HG03064 (cell line): ENCODE measurements at regions not wholly inside any gene's neighbourhood (a gene's known extent, or its start where the extent isn't known, plus 50 kb on each side); places are given as distances from the start of the nearest gene placed in this dataset.
"Not testable (repeated sequence)": the region's sequence is repeated elsewhere in the genome, so short reads cannot be mapped to it uniquely, and the experiment has no call there.

Experiments used
- ATAC-seq: cut with Tn5 transposase; IDR thresholded peaks from one replicate; pipeline ENCODE4 v1.9.1; 2021; ENCODE audit warnings: low read depth; ENCODE audit not compliant: unreplicated experiment

DNA sequence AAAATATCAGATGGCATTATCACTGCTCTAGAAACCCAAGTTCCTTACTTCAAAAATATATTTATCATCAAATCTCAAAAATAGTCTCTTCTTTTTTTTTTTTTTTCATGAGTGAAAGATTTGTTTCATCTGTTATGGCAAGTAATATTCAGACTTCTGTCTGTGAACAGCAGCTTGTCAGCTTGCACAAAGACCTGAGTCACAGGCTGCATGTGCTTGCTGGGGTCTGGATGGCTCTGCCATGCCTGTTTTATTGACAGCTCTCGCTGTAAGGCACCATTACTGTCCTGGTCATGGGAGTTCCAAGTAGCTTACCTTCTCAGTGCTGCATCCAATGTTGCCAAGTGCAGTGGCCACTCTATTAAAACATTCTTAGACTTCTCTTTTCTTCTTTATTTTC lies 456.4 kb downstream of the GADD45G start:
- no peak for ATAC-seq

GRCh38 chr9:90062982-90063381 lies 458.2 kb downstream of the GADD45G start:
- no peak for ATAC-seq

GRCh38 chr9:90064248-90064647 lies 459.4 kb downstream of the GADD45G start:
- no peak for ATAC-seq

- ATAC-seq = no peak
Measured at GRCh38 chr9:90064971-90065370, 460.2 kb downstream of the GADD45G start.

DNA sequence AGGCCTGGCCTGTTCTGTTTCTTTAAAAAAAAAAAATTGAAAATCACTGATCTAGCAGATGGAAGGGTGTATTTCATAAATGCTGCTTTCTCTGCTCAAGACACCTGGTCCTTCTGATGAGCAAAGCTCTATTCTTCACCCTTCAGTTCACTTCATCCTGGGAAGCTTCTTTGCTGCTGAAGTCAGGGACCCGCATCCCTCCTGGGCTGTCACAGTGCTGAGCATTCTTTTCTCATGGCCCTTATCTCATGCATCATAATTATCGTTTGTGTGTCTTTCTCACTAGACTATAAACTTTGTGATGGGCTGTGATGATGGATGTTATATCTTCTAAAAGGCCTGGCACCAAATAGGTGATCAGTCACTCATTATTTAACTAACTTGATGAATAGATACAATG lies 461.0 kb downstream of the GADD45G start:
- no peak for ATAC-seq

DNA sequence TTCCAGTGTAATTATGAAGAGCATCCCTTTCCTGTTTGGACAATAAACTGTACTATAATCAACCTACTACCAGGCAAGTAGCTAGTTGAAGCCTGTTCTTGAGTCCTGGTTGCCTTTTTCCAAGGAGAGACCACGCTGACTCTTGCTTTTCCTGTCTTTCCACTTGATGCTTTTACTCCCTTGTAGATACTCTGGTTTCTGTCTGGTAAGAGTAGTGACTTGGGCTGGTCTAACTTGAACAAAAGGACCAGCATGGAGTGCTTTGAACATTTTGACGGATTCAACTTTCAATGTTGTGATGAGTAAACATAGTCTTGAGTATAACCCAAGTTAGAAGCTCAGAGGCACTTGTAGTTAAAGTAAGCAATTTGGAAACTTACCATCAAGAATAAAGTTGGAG lies 464.3 kb downstream of the GADD45G start:
- ATAC-seq = no peak

DNA sequence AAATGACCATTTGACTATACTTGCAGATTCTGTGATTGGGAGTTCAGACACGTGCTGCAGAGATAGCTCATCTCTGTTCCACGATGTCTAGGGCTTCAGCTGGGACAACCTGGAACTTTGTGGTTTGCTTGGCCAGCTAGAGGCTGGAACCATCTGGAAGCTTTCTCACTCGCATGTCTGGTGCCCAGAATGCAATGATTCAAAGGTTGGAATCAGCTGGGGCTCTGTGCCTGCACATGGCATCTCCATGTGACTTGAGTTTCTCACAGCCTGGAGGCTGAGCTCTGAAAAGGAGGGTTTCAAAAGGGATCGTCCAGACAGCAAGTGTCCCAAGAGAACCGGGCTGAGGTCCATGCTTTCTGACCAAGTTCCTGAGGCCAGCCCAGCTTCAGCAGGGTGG lies 465.2 kb downstream of the GADD45G start:
- ATAC-seq = no peak

DNA sequence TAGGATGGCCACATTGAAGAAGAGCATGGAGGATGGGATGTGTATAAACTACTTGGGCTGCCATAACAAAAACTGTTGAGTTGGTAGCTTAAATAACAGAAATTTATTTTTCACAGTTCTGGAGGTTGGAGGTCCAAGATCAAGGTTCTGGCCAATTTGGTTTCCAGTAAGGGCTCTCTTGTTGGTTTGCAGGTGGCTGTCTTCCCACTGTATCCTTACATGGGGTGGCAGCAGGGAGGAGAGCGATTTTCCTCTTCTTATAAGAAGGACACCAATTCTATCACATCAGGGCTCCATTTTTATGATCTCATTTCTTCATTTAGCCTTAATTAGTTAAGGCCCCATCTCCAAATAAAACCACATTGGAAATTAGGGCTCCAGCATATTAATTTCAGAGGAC lies 465.7 kb downstream of the GADD45G start:
- ATAC-seq = no peak

- no peak for ATAC-seq
Measured at GRCh38 chr9:90070931-90071660, 466.3 kb downstream of the GADD45G start.

DNA sequence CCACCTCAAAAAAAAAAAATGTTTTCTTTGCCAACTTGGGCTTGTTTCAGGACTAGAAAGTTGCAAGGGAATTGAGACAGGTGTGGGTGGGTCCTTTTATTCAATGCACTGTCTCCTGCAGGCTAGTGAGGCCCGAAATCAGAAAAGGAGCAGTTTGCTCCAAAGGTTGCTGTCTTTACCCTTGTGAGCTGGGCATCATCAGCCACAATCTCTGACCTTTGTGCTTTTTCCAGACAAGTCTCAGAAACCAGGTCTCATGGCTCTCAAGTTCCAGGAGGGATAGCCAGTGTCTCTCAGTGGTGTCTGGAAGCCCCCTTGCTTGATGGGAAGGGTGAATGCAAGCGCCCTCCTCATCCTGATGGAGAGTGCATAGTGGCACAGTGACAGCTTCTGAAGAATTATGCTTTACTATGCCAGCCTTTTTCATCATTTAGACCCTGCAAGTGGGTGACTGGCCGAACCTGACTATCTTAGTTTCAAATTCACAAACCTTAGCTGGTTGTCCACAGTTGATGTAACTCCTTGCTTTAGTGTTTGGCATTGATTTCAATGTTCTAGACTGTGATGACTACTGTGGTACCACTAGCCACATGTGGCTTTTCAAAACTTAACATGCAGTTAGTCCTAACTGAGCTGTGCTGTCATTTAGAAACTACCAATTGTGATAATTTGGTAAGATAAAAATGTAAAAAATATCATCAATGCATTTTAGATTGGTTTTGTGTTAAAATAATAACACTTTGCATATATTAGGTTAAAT lies 468.6 kb downstream of the GADD45G start:
- no peak for ATAC-seq

- no peak for ATAC-seq
Measured at GRCh38 chr9:90074316-90074962, 469.6 kb downstream of the GADD45G start.

DNA sequence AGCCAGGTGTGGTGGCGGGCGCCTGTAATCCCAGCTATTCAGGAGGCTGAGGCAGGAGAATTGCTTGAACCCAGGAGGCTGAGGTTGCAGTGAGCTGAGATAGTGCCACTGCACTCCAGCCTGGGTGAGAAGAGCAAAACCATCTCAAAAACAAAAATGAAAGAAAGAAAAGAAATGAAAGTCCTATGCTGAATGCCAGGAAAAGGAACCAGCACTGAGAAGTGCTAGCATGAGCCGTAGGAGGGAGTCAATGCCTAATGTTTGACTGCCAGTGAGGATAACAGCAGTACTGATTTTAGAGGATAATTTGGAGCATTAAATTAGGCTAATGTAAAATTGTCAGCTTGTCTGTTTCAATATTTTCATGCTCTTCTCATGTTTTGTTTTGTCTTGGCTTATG lies 472.8 kb downstream of the GADD45G start:
- ATAC-seq = not testable (repeated sequence)

- no peak for ATAC-seq
Measured at GRCh38 chr9:90078988-90079421, 474.2 kb downstream of the GADD45G start.

DNA sequence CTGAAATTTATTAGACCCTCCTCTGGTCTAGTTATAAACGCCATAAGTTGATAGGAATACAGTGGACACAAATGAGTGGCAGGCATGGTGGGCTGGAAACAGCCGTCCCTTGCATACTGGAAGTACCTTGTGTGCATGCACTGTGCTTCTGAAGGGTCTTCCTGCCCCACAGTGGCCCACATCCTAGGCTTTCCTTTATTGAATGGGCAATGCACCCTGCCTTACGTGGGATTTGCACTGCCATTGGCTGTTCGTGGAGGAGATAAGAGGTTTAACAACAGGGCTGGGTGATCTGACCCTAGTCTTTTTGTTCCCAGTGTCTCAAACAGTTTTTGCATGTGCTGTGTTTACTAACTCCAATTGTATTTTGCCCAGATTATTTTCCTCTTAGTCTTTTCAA lies 480.8 kb downstream of the GADD45G start:
- ATAC-seq = no peak

GRCh38 chr9:90086101-90086511 lies 481.3 kb downstream of the GADD45G start:
- no peak for ATAC-seq

- no peak for ATAC-seq
Measured at GRCh38 chr9:90088434-90088833, 483.6 kb downstream of the GADD45G start.

- ATAC-seq = no peak
Measured at GRCh38 chr9:90088856-90089255, 484.0 kb downstream of the GADD45G start.

- no peak for ATAC-seq
Measured at GRCh38 chr9:90090997-90091396, 486.2 kb downstream of the GADD45G start.

GRCh38 chr9:90092508-90092907 lies 487.7 kb downstream of the GADD45G start:
- ATAC-seq = no peak

GRCh38 chr9:90095682-90096081 lies 490.9 kb downstream of the GADD45G start:
- no peak for ATAC-seq

DNA sequence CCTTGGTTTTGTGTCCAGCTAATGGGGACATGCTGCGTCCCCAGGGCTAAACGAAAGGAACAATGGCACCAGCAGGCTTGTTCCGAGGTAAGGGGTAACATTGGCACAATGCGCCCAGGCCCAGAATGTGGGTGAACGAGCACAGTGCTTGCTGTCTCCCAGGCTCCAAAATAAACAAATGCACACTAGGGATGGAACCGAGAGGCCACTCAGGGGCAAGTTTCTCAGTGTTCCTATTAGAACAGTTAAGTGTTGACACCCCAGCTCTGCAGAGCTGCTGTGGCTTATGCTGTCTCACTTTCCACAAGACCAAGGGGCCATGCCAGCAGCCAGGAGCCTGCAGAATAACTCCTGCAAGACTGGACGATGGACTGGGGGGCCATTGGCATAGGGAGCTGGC lies 492.4 kb downstream of the GADD45G start:
- ATAC-seq = no peak

- ATAC-seq = no peak
Measured at GRCh38 chr9:90098408-90098807, 493.6 kb downstream of the GADD45G start.
